Fibroblast of lung (primary cell): ENCODE measurements at regions not wholly inside any gene's neighbourhood (a gene's known extent, or its start where the extent isn't known, plus 50 kb on each side); places are given as distances from the start of the nearest gene placed in this dataset.

Experiments used
- DNase-seq, 2 donors: peaks; one replicate each; pipeline versions ENCODE4 v3.0.0 to v3.0.0-alpha.2; 2010; ENCODE audit warnings: low read depth in 2 of 2
- H2AFZ ChIP-seq: 2 replicates; pipeline ENCODE4 v1.5.1; 2012; ENCODE audit warnings: low read length, control low read depth, inconsistent platforms
- H3K27ac ChIP-seq: 2 replicates; pipeline ENCODE4 v1.5.1; 2011; ENCODE audit warnings: low read length, control low read depth; ENCODE audit not compliant: insufficient read depth
- H3K27me3 ChIP-seq: 2 replicates; pipeline ENCODE4 v1.5.1; 2011; ENCODE audit warnings: mild to moderate bottlenecking, low read length; ENCODE audit not compliant: control insufficient read depth, insufficient read depth
- H3K36me3 ChIP-seq: 2 replicates; pipeline ENCODE4 v1.5.1; 2011; ENCODE audit warnings: low read length; ENCODE audit not compliant: control insufficient read depth, insufficient read depth
- H3K4me1 ChIP-seq: 2 replicates; pipeline ENCODE4 v1.5.1; 2011; ENCODE audit warnings: low read length; ENCODE audit not compliant: control insufficient read depth, insufficient read depth; ENCODE audit errors: extremely low read depth
- H3K4me2 ChIP-seq: 2 replicates; pipeline ENCODE4 v1.5.1; 2011; ENCODE audit warnings: low read length, control low read depth; ENCODE audit not compliant: insufficient read depth; ENCODE audit errors: extremely low read depth
- H3K4me3 ChIP-seq, 4 experiments: fragments of 200-600 bp in 1 of 4; sonication (generic) in 1 of 4; replicated peaks in 1 of 4; 2 replicates each; pipeline ENCODE4 v1.5.1; 2011 to 2016; ENCODE audit warnings: low read length in 4 of 4, low read depth in 3 of 4, mild to moderate bottlenecking in 3 of 4, control low read depth in 2 of 4, inconsistent platforms in 1 of 4, mixed read lengths in 1 of 4; ENCODE audit not compliant: insufficient read depth in 1 of 4; ENCODE audit errors: control extremely low read depth in 1 of 4
- H3K79me2 ChIP-seq: 2 replicates; pipeline ENCODE4 v1.5.1; 2012; ENCODE audit warnings: mild to moderate bottlenecking, low read length, inconsistent platforms; ENCODE audit not compliant: control insufficient read depth, insufficient read depth
- H3K9ac ChIP-seq: 2 replicates; pipeline ENCODE4 v1.5.1; 2011; ENCODE audit warnings: mild to moderate bottlenecking, low read length, control low read depth; ENCODE audit not compliant: insufficient read depth
- H3K9me3 ChIP-seq: 2 replicates; pipeline ENCODE4 v1.5.1; 2012; ENCODE audit warnings: low read depth, low read length; ENCODE audit not compliant: control insufficient read depth, insufficient read depth
- H4K20me1 ChIP-seq: 2 replicates; pipeline ENCODE4 v1.5.1; 2011; ENCODE audit warnings: low read length; ENCODE audit not compliant: control insufficient read depth, insufficient read depth; ENCODE audit errors: extremely low read depth
- EZH2 ChIP-seq: IDR thresholded peaks from 2 replicates; pipeline ENCODE4 v1.5.1; 2012; ENCODE audit warnings: low read length, control low read depth, mild to moderate bottlenecking; ENCODE audit errors: missing control alignments
- TF ChIP-seq, protein P1 (sequence below), 2 donors: IDR thresholded peaks in 1 of 2; conservative IDR thresholded peaks in 1 of 2; 1 replicate in 1 of 2; 2 replicates in 1 of 2; pipeline ENCODE4 v1.5.1; 2011 to 2012; ENCODE audit warnings: low read length in 2 of 2, control low read depth in 1 of 2, inconsistent platforms in 1 of 2, low read depth in 1 of 2, mild to moderate bottlenecking in 1 of 2

DNA sequence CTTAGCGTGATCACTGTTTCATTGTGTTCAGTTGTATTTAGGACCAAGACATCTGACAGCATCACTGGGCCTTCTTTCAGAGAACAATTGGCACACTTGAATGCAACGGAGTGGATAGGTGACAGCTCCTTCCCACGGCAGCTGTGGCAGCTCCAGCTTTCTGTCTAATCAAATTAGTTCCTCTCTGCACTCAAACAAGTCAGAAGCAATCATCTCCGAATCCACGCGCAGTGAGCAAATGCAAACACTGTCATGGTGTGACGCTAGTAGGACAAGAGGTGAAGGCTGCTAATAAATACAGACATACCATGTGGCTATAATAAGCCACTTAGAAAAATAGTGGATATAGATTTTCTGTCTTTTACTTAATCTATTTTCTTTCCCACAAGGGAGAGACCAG is 542.4 kb downstream of the ACTR3B start:
- H3K36me3 ChIP-seq = no peaks in the 10 kb centered on the region
- TF ChIP-seq, protein P1, sequence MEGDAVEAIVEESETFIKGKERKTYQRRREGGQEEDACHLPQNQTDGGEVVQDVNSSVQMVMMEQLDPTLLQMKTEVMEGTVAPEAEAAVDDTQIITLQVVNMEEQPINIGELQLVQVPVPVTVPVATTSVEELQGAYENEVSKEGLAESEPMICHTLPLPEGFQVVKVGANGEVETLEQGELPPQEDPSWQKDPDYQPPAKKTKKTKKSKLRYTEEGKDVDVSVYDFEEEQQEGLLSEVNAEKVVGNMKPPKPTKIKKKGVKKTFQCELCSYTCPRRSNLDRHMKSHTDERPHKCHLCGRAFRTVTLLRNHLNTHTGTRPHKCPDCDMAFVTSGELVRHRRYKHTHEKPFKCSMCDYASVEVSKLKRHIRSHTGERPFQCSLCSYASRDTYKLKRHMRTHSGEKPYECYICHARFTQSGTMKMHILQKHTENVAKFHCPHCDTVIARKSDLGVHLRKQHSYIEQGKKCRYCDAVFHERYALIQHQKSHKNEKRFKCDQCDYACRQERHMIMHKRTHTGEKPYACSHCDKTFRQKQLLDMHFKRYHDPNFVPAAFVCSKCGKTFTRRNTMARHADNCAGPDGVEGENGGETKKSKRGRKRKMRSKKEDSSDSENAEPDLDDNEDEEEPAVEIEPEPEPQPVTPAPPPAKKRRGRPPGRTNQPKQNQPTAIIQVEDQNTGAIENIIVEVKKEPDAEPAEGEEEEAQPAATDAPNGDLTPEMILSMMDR (conservative IDR thresholded peaks at IDR 0.05 in 1 of 2, IDR thresholded peaks at IDR 0.05 in 1 of 2; ENCODE audit: low read depth in 1 of 2, low read length in 2 of 2) = no peak
- TF ChIP-seq EZH2 = no peak
- DNase-seq = no peak

DNA sequence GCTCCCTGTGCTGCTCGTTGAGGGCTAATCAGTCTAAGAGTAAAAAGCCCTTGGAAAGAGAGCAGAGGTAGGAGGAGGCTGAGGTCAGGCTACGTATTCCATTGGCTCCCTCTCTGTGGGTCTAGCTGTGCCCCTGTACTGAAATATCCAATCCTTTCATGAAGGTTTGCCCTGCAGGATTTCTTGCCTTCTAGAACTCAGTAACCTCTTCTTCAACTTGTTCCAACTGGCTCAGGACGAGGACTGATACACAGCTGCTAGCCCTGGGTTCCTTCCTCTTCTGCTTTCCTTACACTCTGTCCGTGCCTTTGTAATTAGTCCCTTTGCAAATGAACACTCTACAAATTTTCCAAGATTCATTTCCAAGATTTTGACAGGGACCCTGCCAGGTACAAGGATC is 560.5 kb downstream of the ACTR3B start:
- no peak overlapping the region for H3K4me2 ChIP-seq

More for the DNA sequence above, 542.4 kb downstream of the ACTR3B start:
- H3K79me2 ChIP-seq = no peaks in the 10 kb centered on the region
- no peak overlapping the region for H3K9ac ChIP-seq
- no peaks in the 10 kb centered on the region for H3K4me1 ChIP-seq
- H3K27me3 ChIP-seq = no peaks in the 10 kb centered on the region
- H2AFZ ChIP-seq = no peak overlapping the region
- H3K9me3 ChIP-seq = no peaks in the 10 kb centered on the region
- no peak overlapping the region for H3K4me3 ChIP-seq
- H4K20me1 ChIP-seq = no peaks in the 10 kb centered on the region
- no peak overlapping the region for H3K27ac ChIP-seq
- H3K4me2 ChIP-seq = no peak overlapping the region

DNA sequence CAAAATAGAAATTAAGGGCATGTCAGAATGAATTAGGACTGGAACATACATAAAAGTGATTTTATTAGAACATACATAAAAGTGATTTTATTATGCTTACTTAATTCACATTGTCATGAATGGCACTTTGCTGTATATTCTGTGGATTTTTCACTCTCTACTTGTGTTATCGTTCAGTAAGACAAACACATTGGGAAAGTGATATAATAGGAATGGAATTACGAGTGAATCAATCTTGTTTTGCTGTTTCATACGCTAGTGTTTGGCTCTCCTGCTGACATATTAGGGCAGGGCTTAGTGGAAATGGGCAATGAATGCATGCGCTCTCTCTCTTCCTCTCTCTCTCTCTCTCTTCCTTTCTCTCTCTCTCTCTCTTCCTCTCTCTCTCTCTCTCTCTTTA is 561.1 kb downstream of the ACTR3B start:
- Histone ChIP-seq H3K4me3 (no peak overlapping the region), H3K9ac (no peak overlapping the region), H3K36me3 (no peaks in the 10 kb centered on the region), H3K79me2 (no peaks in the 10 kb centered on the region), H3K9me3 (no peaks in the 10 kb centered on the region), H3K27me3 (no peaks in the 10 kb centered on the region), H3K27ac (no peak overlapping the region), H3K4me2 (no peak overlapping the region), H2AFZ (no peak overlapping the region), H4K20me1 (no peaks in the 10 kb centered on the region), H3K4me1 (no peaks in the 10 kb centered on the region)
- no peak for DNase-seq
- TF ChIP-seq, protein P1 (conservative IDR thresholded peaks at IDR 0.05 in 1 of 2, IDR thresholded peaks at IDR 0.05 in 1 of 2; ENCODE audit: low read depth in 1 of 2, low read length in 2 of 2) = no peak
- no peak for TF ChIP-seq EZH2

More for the DNA sequence above, 560.5 kb downstream of the ACTR3B start:
- no peak overlapping the region for H3K9ac ChIP-seq
- no peaks in the 10 kb centered on the region for H4K20me1 ChIP-seq
- H3K4me1 ChIP-seq = no peaks in the 10 kb centered on the region
- H3K27me3 ChIP-seq = no peaks in the 10 kb centered on the region
- TF ChIP-seq EZH2 = no peak
- TF ChIP-seq, protein P1 (conservative IDR thresholded peaks at IDR 0.05 in 1 of 2, IDR thresholded peaks at IDR 0.05 in 1 of 2; ENCODE audit: low read depth in 1 of 2, low read length in 2 of 2) = no peak
- H3K4me3 ChIP-seq = no peak overlapping the region
- H2AFZ ChIP-seq = no peak overlapping the region
- H3K27ac ChIP-seq = no peak overlapping the region
- no peaks in the 10 kb centered on the region for H3K36me3 ChIP-seq
- no peaks in the 10 kb centered on the region for H3K79me2 ChIP-seq
- H3K9me3 ChIP-seq = no peaks in the 10 kb centered on the region
- no peak for DNase-seq
